Smooth muscle cell (in vitro differentiated cells): ENCODE measurements at regions not wholly inside any gene's neighbourhood (a gene's known extent, or its start where the extent isn't known, plus 50 kb on each side); places are given as distances from the start of the nearest gene placed in this dataset.

ENCODE experiments used
- DNase-seq: peaks from one replicate; lab custom pipeline; 2025; ENCODE audit not compliant: unreplicated experiment; lab: John Stamatoyannopoulos, UW
- H2AFZ ChIP-seq: fragments of 200-600 bp; sonication (generic); 2 replicates; pipeline ENCODE4 v1.6.0; 2016; ENCODE audit warnings: antibody characterized with exemption, low read depth, mild to moderate bottlenecking
- H3F3A ChIP-seq: fragments of 200-600 bp; sonication (generic); 2 replicates; pipeline ENCODE4 v1.6.0; 2017; ENCODE audit warnings: antibody characterized with exemption, low read depth
- H3K27ac ChIP-seq: fragments of 200-600 bp; sonication (generic); 2 replicates; pipeline ENCODE4 v1.5.1; 2016; ENCODE audit warnings: low read depth, mild to moderate bottlenecking
- H3K27me3 ChIP-seq: fragments of 200-600 bp; sonication (generic); 2 replicates; pipeline ENCODE4 v1.6.1; 2016; ENCODE audit warnings: low read depth, mild to moderate bottlenecking
- H3K36me3 ChIP-seq: fragments of 200-600 bp; sonication (generic); 2 replicates; pipeline ENCODE4 v1.5.1; 2016; ENCODE audit warnings: low read depth
- H3K4me1 ChIP-seq: fragments of 200-600 bp; sonication (generic); 2 replicates; pipeline ENCODE4 v1.5.1; 2016; ENCODE audit warnings: low read depth
- H3K4me2 ChIP-seq: fragments of 200-600 bp; sonication (generic); 2 replicates; pipeline ENCODE4 v1.6.0; 2016; ENCODE audit warnings: mild to moderate bottlenecking
- H3K4me3 ChIP-seq: fragments of 200-600 bp; sonication (generic); 2 replicates; pipeline ENCODE4 v1.5.1; 2016; ENCODE audit warnings: mild to moderate bottlenecking
- H3K79me2 ChIP-seq: fragments of 200-600 bp; sonication (generic); 2 replicates; pipeline ENCODE4 v1.6.0; 2016; ENCODE audit warnings: low read depth, mild to moderate bottlenecking
- H3K9ac ChIP-seq: fragments of 200-600 bp; sonication (generic); 2 replicates; pipeline ENCODE4 v1.6.0; 2016; ENCODE audit warnings: low read depth
- H3K9me3 ChIP-seq: fragments of 200-600 bp; sonication (generic); replicated peaks from 2 replicates; pipeline ENCODE4 v1.5.1; 2016; ENCODE audit warnings: low read depth
- H4K20me1 ChIP-seq: fragments of 200-600 bp; sonication (generic); 2 replicates; pipeline ENCODE4 v1.6.0; 2016; ENCODE audit warnings: low read depth
- WGBS: methylation state at CpG from one replicate; pipeline ENCODE4 v1.1.7; 2016; ENCODE audit warnings: low lambda C conversion rate; 5-methylcytosine and 5-hydroxymethylcytosine counted together
- TF ChIP-seq, protein P1 (sequence below): fragments of 200-600 bp; sonication (generic); IDR thresholded peaks from 2 replicates; pipeline ENCODE4 v1.5.1; 2017; ENCODE audit warnings: borderline replicate concordance, mild to moderate bottlenecking, antibody characterized with exemption; ENCODE audit not compliant: insufficient read depth, poor library complexity, severe bottlenecking

DNA sequence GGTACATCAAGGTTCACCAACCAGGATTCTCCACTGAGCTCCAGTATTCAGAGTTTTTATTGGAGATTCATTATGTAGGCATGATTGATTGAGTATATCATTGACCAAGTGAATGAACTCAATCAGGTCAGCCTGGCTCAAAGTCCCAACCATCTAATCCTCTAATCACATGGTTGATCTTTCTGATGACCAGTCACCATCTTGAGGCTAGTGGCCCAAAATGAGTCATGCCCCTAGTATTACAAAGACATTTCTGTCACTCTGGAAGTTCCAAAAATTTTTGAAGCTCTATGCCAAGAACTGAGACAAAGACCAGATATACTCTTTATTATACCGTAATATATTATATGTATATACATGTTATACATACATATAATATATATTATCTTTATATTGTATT lies 75.9 kb upstream of the ATF7IP start:
- no peak overlapping the region for H3K27ac ChIP-seq
- H3K9me3 ChIP-seq = peaks cover 2% of the 10 kb centered on the region
- H3K4me2 ChIP-seq = no peak overlapping the region
- no peaks in the 10 kb centered on the region for H3K79me2 ChIP-seq
- H3K9ac ChIP-seq = no peak overlapping the region
- H3K36me3 ChIP-seq = no peaks in the 10 kb centered on the region
- H3K4me1 ChIP-seq = peaks cover 3% of the 10 kb centered on the region
- H4K20me1 ChIP-seq = no peaks in the 10 kb centered on the region
- H2AFZ ChIP-seq = no peak overlapping the region
- TF ChIP-seq, protein P1, sequence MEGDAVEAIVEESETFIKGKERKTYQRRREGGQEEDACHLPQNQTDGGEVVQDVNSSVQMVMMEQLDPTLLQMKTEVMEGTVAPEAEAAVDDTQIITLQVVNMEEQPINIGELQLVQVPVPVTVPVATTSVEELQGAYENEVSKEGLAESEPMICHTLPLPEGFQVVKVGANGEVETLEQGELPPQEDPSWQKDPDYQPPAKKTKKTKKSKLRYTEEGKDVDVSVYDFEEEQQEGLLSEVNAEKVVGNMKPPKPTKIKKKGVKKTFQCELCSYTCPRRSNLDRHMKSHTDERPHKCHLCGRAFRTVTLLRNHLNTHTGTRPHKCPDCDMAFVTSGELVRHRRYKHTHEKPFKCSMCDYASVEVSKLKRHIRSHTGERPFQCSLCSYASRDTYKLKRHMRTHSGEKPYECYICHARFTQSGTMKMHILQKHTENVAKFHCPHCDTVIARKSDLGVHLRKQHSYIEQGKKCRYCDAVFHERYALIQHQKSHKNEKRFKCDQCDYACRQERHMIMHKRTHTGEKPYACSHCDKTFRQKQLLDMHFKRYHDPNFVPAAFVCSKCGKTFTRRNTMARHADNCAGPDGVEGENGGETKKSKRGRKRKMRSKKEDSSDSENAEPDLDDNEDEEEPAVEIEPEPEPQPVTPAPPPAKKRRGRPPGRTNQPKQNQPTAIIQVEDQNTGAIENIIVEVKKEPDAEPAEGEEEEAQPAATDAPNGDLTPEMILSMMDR = no peak
- H3K27me3 ChIP-seq = no peaks in the 10 kb centered on the region
- no peaks in the 10 kb centered on the region for H3F3A ChIP-seq
- WGBS = 97% methylated on average over 1 of the region's 1 CpG
- DNase-seq = no peak
- H3K4me3 ChIP-seq = no peak overlapping the region

DNA sequence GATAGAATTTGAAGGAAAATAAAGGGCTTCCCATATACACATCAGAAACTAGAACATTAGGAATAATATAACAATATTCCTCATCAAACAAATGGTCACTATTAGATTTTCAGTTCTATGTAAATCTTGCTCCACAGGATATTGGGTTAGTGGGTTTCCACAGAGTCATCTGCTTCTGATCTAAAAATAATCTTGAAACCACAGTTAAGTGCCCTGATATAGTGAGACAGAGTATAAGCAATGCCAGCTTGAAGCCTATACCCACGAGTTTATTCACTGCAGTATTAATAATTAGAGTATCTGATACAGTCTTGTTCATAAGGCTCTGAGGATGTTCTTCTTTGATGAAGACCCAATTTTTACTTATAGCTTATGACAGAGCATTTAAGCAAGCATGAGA lies 74.5 kb upstream of the ATF7IP start:
- no peak overlapping the region for H3K4me2 ChIP-seq
- no peaks in the 10 kb centered on the region for H4K20me1 ChIP-seq
- H2AFZ ChIP-seq = no peak overlapping the region
- no peaks in the 10 kb centered on the region for H3K36me3 ChIP-seq
- H3K4me1 ChIP-seq = no peaks in the 10 kb centered on the region
- H3K9me3 ChIP-seq = peaks cover 2% of the 10 kb centered on the region
- no peak overlapping the region for H3K27ac ChIP-seq
- DNase-seq = no peak
- H3K27me3 ChIP-seq = no peaks in the 10 kb centered on the region
- H3K79me2 ChIP-seq = no peaks in the 10 kb centered on the region
- no peaks in the 10 kb centered on the region for H3F3A ChIP-seq
- 73% methylated on average over 1 of the region's 1 CpG for WGBS
- H3K9ac ChIP-seq = no peak overlapping the region
- no peak overlapping the region for H3K4me3 ChIP-seq
- TF ChIP-seq, protein P1 = no peak

DNA sequence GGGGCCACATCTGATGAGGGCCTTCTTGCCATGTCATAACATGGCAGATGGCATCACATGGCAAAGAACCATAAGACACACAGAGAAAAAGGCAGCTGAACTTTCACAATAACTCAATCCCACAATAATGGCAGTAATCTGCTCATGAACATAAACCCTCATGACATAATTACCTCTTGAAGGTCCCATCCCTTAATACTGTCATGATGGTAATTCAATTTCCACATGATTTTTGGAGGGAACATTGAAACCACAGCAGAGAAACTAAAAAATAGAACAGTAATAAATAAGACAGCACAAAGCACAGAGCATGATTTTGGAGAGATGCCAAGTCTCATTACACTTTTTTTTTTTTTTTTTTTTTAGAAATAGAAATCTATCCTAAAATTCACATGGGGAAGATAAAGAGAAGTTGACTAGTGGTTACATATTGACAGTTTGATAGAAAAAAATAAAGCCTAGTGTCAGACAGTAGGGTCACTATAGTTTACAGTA lies 61.8 kb upstream of the ATF7IP start:
- H3F3A ChIP-seq = no peaks in the 10 kb centered on the region
- H3K4me3 ChIP-seq = no peak overlapping the region
- H3K4me1 ChIP-seq = no peaks in the 10 kb centered on the region
- H4K20me1 ChIP-seq = no peaks in the 10 kb centered on the region
- H3K9me3 ChIP-seq = no peaks in the 10 kb centered on the region
- H3K79me2 ChIP-seq = no peaks in the 10 kb centered on the region
- TF ChIP-seq, protein P1 = no peak
- no peak for DNase-seq
- no peaks in the 10 kb centered on the region for H3K27me3 ChIP-seq
- H3K27ac ChIP-seq = no peak overlapping the region
- H3K9ac ChIP-seq = no peak overlapping the region
- no peak overlapping the region for H2AFZ ChIP-seq
- no peak overlapping the region for H3K4me2 ChIP-seq
- H3K36me3 ChIP-seq = no peaks in the 10 kb centered on the region

DNA sequence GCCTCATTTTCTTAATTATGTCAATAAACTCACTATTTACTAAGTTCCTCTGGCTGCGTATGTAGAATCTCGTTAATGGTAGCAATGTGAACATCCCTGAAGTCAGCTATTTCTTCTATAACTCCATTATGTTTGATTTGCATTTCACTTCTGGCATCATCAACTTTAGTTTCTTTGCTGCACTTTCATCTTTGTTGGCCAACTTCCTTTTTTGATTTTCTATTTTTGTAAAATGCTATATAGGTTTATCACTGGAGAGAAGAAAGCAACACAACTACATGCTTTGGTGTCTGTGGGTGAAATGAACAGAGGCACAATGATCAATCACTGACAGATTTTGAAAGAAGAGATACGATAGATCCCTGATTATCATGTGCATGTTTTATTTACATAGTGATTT lies 58.5 kb upstream of the ATF7IP start:
- DNase-seq = no peak
- Histone ChIP-seq H4K20me1 (no peaks in the 10 kb centered on the region), H3K36me3 (no peaks in the 10 kb centered on the region), H3K27ac (no peak overlapping the region), H3K4me1 (no peaks in the 10 kb centered on the region), H3K27me3 (no peaks in the 10 kb centered on the region), H3K4me2 (no peak overlapping the region), H3K79me2 (no peaks in the 10 kb centered on the region), H3K9ac (no peak overlapping the region), H3K4me3 (no peak overlapping the region), H3K9me3 (no peaks in the 10 kb centered on the region), H2AFZ (no peak overlapping the region), H3F3A (no peaks in the 10 kb centered on the region)
- TF ChIP-seq, protein P1 = no peak
- 92% methylated on average over 3 of the region's 3 CpGs for WGBS
